ENCODE measurements at regions not wholly inside any gene's neighbourhood (a gene's known extent, or its start where the extent isn't known, plus 50 kb on each side); places are given as distances from the start of the nearest gene placed in this dataset.

DNA sequence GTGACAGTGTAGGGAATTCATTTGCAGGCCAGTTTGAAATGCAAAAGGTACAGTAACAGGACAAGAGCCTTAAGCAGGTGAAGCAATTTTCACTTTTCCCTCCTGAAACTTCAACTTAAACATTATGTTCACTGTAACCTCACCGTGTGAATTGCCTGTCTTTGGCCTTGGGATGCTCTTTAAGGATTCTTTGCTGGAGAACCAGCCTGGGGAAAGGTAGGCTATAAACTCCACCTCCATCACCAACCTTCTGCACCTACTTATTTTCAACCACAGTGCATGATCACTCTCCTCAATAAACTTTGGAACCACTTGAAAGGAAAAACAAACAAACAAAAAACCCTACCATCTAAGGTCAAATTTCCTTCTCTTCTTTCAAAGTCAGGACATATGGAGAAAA, 300.5 kb downstream of the TLE1 start:
- TF ChIP-seq, protein P1, sequence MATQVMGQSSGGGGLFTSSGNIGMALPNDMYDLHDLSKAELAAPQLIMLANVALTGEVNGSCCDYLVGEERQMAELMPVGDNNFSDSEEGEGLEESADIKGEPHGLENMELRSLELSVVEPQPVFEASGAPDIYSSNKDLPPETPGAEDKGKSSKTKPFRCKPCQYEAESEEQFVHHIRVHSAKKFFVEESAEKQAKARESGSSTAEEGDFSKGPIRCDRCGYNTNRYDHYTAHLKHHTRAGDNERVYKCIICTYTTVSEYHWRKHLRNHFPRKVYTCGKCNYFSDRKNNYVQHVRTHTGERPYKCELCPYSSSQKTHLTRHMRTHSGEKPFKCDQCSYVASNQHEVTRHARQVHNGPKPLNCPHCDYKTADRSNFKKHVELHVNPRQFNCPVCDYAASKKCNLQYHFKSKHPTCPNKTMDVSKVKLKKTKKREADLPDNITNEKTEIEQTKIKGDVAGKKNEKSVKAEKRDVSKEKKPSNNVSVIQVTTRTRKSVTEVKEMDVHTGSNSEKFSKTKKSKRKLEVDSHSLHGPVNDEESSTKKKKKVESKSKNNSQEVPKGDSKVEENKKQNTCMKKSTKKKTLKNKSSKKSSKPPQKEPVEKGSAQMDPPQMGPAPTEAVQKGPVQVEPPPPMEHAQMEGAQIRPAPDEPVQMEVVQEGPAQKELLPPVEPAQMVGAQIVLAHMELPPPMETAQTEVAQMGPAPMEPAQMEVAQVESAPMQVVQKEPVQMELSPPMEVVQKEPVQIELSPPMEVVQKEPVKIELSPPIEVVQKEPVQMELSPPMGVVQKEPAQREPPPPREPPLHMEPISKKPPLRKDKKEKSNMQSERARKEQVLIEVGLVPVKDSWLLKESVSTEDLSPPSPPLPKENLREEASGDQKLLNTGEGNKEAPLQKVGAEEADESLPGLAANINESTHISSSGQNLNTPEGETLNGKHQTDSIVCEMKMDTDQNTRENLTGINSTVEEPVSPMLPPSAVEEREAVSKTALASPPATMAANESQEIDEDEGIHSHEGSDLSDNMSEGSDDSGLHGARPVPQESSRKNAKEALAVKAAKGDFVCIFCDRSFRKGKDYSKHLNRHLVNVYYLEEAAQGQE (IDR thresholded peaks at IDR 0.05; ENCODE audit: insufficient read depth in 1 of 2, low read depth in 2 of 2, low read length in 1 of 2) = no peak
- TF ChIP-seq, protein P2, sequence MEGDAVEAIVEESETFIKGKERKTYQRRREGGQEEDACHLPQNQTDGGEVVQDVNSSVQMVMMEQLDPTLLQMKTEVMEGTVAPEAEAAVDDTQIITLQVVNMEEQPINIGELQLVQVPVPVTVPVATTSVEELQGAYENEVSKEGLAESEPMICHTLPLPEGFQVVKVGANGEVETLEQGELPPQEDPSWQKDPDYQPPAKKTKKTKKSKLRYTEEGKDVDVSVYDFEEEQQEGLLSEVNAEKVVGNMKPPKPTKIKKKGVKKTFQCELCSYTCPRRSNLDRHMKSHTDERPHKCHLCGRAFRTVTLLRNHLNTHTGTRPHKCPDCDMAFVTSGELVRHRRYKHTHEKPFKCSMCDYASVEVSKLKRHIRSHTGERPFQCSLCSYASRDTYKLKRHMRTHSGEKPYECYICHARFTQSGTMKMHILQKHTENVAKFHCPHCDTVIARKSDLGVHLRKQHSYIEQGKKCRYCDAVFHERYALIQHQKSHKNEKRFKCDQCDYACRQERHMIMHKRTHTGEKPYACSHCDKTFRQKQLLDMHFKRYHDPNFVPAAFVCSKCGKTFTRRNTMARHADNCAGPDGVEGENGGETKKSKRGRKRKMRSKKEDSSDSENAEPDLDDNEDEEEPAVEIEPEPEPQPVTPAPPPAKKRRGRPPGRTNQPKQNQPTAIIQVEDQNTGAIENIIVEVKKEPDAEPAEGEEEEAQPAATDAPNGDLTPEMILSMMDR (IDR thresholded peaks at IDR 0.05) = no peak
- TF ChIP-seq TCF7L2 (IDR thresholded peaks at IDR 0.05; ENCODE audit: low read depth, low read length) (no peak), POLR2AphosphoS5 (IDR thresholded peaks at IDR 0.05; ENCODE audit: low read depth, low read length) (no peak)

Measured in Panc1 (cell line).